Gastroesophageal sphincter (tissue), 3 donors: ENCODE measurements at regions not wholly inside any gene's neighbourhood (a gene's known extent, or its start where the extent isn't known, plus 50 kb on each side); places are given as distances from the start of the nearest gene placed in this dataset.

Source experiments
- CTCF ChIP-seq, 4 experiments: fragments of 200-600 bp in 2 of 4; fragments of 450-650 bp in 2 of 4; sonication (generic) in 1 of 4; IDR thresholded peaks; one replicate each; pipeline ENCODE4 v1.5.1; 2017 to 2019; ENCODE audit warnings: antibody characterized with exemption in 4 of 4, mild to moderate bottlenecking in 2 of 4, moderate library complexity in 2 of 4
- POLR2AphosphoS5 ChIP-seq: sonication (generic); formaldehyde crosslinking; IDR thresholded peaks from one replicate; pipeline ENCODE4 v1.6.1; 2017; ENCODE audit warnings: antibody characterized with exemption

GRCh38 chr3:36229496-36229895 lies 150.8 kb upstream of the STAC start:
- TF ChIP-seq POLR2AphosphoS5 (no peak), CTCF (IDR thresholded peaks at IDR 0.05) (no peak)
